Esophagus muscularis mucosa (tissue), 4 donors: ENCODE measurements at regions not wholly inside any gene's neighbourhood (a gene's known extent, or its start where the extent isn't known, plus 50 kb on each side); places are given as distances from the start of the nearest gene placed in this dataset.
"Not testable (repeated sequence)": the region's sequence is repeated elsewhere in the genome, so short reads cannot be mapped to it uniquely, and the experiment has no call there.

ENCODE experiments used
- EP300 ChIP-seq: sonication (generic); formaldehyde crosslinking; IDR thresholded peaks from one replicate; pipeline ENCODE4 v1.6.1; 2017; ENCODE audit warnings: antibody characterized with exemption
- POLR2AphosphoS5 ChIP-seq, 2 donors: sonication (generic); formaldehyde crosslinking; IDR thresholded peaks; one replicate each; pipeline ENCODE4 v1.6.1; 2017; ENCODE audit warnings: antibody characterized with exemption in 2 of 2
- TF ChIP-seq, protein P1 (sequence below), 3 experiments: fragments of 200-600 bp in 2 of 3; fragments of 450-650 bp in 1 of 3; sonication (generic) in 2 of 3; IDR thresholded peaks; one replicate each; pipeline ENCODE4 v1.5.1; 2017 to 2019; ENCODE audit warnings: antibody characterized with exemption in 3 of 3, mild to moderate bottlenecking in 2 of 3, moderate library complexity in 1 of 3

DNA sequence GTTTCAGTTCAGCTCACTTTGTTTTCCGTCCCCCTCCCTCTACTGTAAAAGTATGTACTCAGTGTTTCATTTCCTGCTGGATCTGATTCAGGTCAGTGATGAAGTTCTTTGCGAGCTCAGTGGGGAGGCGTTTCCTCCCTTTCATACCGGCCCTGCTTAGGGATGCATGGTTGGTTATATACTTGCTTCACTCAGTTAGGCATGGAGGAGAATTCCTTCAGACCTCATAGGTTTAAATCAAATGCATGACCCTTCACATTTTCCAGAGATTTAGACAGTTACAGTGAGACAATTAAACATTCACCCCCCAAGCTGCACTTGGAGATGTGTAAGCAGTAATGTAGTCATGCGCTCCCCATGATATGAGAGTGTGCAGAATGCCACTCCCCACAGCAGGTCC lies 955.9 kb downstream of the SPATA31A6 start:
- TF ChIP-seq, protein P1, sequence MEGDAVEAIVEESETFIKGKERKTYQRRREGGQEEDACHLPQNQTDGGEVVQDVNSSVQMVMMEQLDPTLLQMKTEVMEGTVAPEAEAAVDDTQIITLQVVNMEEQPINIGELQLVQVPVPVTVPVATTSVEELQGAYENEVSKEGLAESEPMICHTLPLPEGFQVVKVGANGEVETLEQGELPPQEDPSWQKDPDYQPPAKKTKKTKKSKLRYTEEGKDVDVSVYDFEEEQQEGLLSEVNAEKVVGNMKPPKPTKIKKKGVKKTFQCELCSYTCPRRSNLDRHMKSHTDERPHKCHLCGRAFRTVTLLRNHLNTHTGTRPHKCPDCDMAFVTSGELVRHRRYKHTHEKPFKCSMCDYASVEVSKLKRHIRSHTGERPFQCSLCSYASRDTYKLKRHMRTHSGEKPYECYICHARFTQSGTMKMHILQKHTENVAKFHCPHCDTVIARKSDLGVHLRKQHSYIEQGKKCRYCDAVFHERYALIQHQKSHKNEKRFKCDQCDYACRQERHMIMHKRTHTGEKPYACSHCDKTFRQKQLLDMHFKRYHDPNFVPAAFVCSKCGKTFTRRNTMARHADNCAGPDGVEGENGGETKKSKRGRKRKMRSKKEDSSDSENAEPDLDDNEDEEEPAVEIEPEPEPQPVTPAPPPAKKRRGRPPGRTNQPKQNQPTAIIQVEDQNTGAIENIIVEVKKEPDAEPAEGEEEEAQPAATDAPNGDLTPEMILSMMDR (IDR thresholded peaks at IDR 0.05) = not testable (repeated sequence)
- not testable (repeated sequence) for TF ChIP-seq POLR2AphosphoS5 (IDR thresholded peaks at IDR 0.05); EP300
